MCF 10A (cell line): ENCODE measurements at regions not wholly inside any gene's neighbourhood (a gene's known extent, or its start where the extent isn't known, plus 50 kb on each side); places are given as distances from the start of the nearest gene placed in this dataset.

ENCODE experiments used
- BruUV-seq: library from RNA; stranded (reverse); fragments of 400-500 nt; replicated peaks from 2 replicates; lab custom pipeline; 2021; lab: Mats Ljungman, UMichigan
- CTCF ChIA-PET: fragments of 300-600 bp; sonication (Branson Sonifier 250); formaldehyde crosslinking; extraction: SDS; loops from one replicate; lab custom pipeline; 2021; ENCODE audit warnings: antibody characterized with exemption, inconsistent platforms; lab: Yijun Ruan, JAX
- POLR2A ChIA-PET: fragments of 300-600, 350-650 bp; sonication (Branson Sonifier 250); formaldehyde crosslinking; extraction: SDS; loops from one replicate; lab custom pipeline; 2020; ENCODE audit warnings: antibody characterized with exemption, inconsistent platforms; lab: Yijun Ruan, JAX
- DNase-seq: peaks from one replicate; pipeline ENCODE4 v3.0.0-alpha.2; 2018; ENCODE audit not compliant: unreplicated experiment
- H3K27ac Mint-ChIP-seq: one replicate; pipeline ENCODE4 v1.8.0; 2022; ENCODE audit warnings: mild to moderate bottlenecking, low read depth, mixed read lengths; ENCODE audit not compliant: unreplicated experiment
- H3K27me3 Mint-ChIP-seq: one replicate; pipeline ENCODE4 v1.8.0; 2022; ENCODE audit warnings: mixed read lengths; ENCODE audit not compliant: insufficient read depth, unreplicated experiment
- H3K36me3 Mint-ChIP-seq: one replicate; pipeline ENCODE4 v1.8.0; 2022; ENCODE audit warnings: mild to moderate bottlenecking, moderate library complexity, mixed read lengths; ENCODE audit not compliant: insufficient read depth, unreplicated experiment
- H3K4me1 Mint-ChIP-seq: one replicate; pipeline ENCODE4 v1.8.0; 2022; ENCODE audit warnings: mixed read lengths; ENCODE audit not compliant: insufficient read depth, unreplicated experiment
- H3K4me3 Mint-ChIP-seq: one replicate; pipeline ENCODE4 v1.8.0; 2022; ENCODE audit warnings: mild to moderate bottlenecking, moderate library complexity, mixed read lengths; ENCODE audit not compliant: unreplicated experiment
- H3K9me3 Mint-ChIP-seq: one replicate; pipeline ENCODE4 v1.8.0; 2022; ENCODE audit warnings: mixed read lengths; ENCODE audit not compliant: unreplicated experiment
- CTCF ChIP-seq: fragments of 200-600 bp; IDR thresholded peaks from one replicate; pipeline ENCODE4 v1.8.0; 2022; ENCODE audit warnings: antibody characterized with exemption, mild to moderate bottlenecking; ENCODE audit not compliant: unreplicated experiment
- intact Hi-C: fragments of 100-400 bp; cut with micrococcal nuclease; formaldehyde crosslinking; loops from 2 replicates; pipeline ENCODE4 v1.14.1; 2022

DNA sequence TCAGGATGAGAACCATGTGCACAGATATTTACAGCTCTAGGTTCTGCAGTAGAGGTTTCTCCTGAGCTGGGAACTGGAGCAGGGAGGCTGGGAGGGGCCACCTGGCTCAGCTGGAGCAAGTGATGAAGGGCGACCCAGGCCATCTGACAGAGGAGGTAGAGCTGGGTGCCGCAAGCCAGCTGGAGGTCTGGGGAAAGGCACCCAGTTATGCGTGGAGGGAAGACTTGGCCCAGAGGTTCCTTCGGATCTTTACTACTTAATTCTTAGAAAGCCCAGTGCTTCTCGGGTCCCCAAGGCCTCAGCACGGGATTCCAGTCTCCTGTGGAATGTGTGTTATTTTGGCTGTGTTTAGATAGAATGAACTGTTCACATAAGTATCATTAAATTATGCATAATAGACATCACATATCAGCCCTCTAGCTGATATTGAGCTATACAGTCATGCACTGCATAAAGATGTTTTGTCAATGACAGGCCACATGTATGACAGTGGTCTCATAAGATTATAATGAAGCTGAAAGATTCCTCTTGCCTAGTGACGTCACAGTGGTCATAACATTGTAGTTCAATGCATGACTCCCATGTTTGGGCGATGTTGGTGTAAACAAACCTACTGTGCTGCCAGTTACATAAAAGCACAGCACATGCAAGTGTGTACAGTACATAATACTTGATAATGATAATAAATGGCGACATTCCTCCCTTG, 245.1 kb downstream of the RHOU start:
- Mint-ChIP-seq H3K27ac (no peak overlapping the region), H3K4me1 (peaks cover 6% of the 10 kb centered on the region), H3K4me3 (no peak overlapping the region), H3K9me3 (no peaks in the 10 kb centered on the region), H3K36me3 (no peaks in the 10 kb centered on the region), H3K27me3 (no peaks in the 10 kb centered on the region)
- POLR2A ChIA-PET, result interaction anchor here (0.7 to 1.3 kb wide), 3 partner anchors 14 to 77 kb away, joined by 3 read pairs; no protein-coding TSS in a partner anchor
- no TSS peak for BruUV-seq
- no peak for TF ChIP-seq CTCF
- CTCF ChIA-PET, result interaction anchor here (0.6 to 1.4 kb wide), 4 partner anchors 15 to 1239 kb away, joined by 3 to 5 read pairs (median 4); no protein-coding TSS in a partner anchor
- intact Hi-C loops, result no loop called here
- DNase-seq, result no peak

GRCh38 chr1:228982637-228983036, 247.4 kb downstream of the RHOU start:
- BruUV-seq, result no TSS peak
- H3K27me3 Mint-ChIP-seq, result no peaks in the 10 kb centered on the region
- ChIA-PET CTCF (interaction anchor here (0.6 to 1.1 kb wide), 4 partner anchors 10 to 119 kb away, joined by 3 to 5 read pairs (median 3); no protein-coding TSS in a partner anchor), POLR2A (interaction anchor here (0.6 to 2.3 kb wide), 4 partner anchors 11 to 502 kb away, joined by 3 to 11 read pairs (median 4); no protein-coding TSS in a partner anchor)
- H3K27ac Mint-ChIP-seq, result no peak overlapping the region
- intact Hi-C loops, result no loop called here
- DNase-seq, result peak; percentile 70
- H3K36me3 Mint-ChIP-seq, result no peaks in the 10 kb centered on the region
- no peak for TF ChIP-seq CTCF
- H3K9me3 Mint-ChIP-seq, result no peaks in the 10 kb centered on the region
- peaks cover 6% of the 10 kb centered on the region for H3K4me1 Mint-ChIP-seq
- no peak overlapping the region for H3K4me3 Mint-ChIP-seq

- ChIA-PET POLR2A (interaction anchor here (0.7 to 2.3 kb wide), 3 partner anchors 10 to 991 kb away, joined by 3 to 11 read pairs (median 3); no protein-coding TSS in a partner anchor), CTCF (interaction anchor here (0.5 to 1.7 kb wide), 5 partner anchors 9 to 140 kb away, joined by 3 to 4 read pairs (median 3); no protein-coding TSS in a partner anchor)
- no peak overlapping the region for H3K4me3 Mint-ChIP-seq
- no peaks in the 10 kb centered on the region for H3K9me3 Mint-ChIP-seq
- peaks cover 6% of the 10 kb centered on the region for H3K4me1 Mint-ChIP-seq
- BruUV-seq, result no TSS peak
- TF ChIP-seq CTCF, result no peak
- H3K36me3 Mint-ChIP-seq, result no peaks in the 10 kb centered on the region
- no peak for DNase-seq
- intact Hi-C loops, result no loop called here
- H3K27me3 Mint-ChIP-seq, result no peaks in the 10 kb centered on the region
- H3K27ac Mint-ChIP-seq, result no peak overlapping the region
These were observed 248.0 kb downstream of the RHOU start for GRCh38 chr1:228983231-228983660.

DNA sequence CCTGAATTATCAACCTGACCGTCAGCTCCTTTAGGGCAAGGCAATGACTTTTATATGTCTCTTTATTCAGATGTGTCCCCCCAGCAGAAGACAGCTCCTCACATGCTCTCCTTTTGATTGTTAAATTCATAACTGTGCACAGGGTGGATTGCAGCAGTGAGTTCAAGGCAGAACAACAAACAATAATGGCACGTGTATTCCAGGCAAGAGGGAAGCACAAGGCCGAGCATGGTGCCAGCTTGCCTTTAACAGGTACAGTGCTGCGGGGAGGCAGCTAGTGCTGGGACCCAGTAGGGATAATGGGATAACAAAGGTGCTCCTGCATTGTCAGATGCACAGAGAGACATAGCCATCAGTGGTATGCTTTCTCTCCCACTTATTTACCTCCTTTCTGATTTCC, 248.4 kb downstream of the RHOU start:
- no TSS peak for BruUV-seq

More for the DNA sequence above, 248.4 kb downstream of the RHOU start:
- Mint-ChIP-seq H3K4me1 (peaks cover 3% of the 10 kb centered on the region), H3K27ac (no peak overlapping the region), H3K27me3 (no peaks in the 10 kb centered on the region), H3K36me3 (no peaks in the 10 kb centered on the region), H3K4me3 (no peak overlapping the region), H3K9me3 (no peaks in the 10 kb centered on the region)
- no peak for DNase-seq
- no peak for TF ChIP-seq CTCF
- CTCF ChIA-PET, result interaction anchor here (0.5 to 1.7 kb wide), 5 partner anchors 9 to 139 kb away, joined by 3 to 4 read pairs (median 3); no protein-coding TSS in a partner anchor
- intact Hi-C loops, result no loop called here
- POLR2A ChIA-PET, result interaction anchor here (0.7 to 2.3 kb wide), 2 partner anchors 10 to 991 kb away, joined by 3 to 11 read pairs; no protein-coding TSS in a partner anchor
